ENCODE measurements at regions not wholly inside any gene's neighbourhood (a gene's known extent, or its start where the extent isn't known, plus 50 kb on each side); places are given as distances from the start of the nearest gene placed in this dataset.

DNA sequence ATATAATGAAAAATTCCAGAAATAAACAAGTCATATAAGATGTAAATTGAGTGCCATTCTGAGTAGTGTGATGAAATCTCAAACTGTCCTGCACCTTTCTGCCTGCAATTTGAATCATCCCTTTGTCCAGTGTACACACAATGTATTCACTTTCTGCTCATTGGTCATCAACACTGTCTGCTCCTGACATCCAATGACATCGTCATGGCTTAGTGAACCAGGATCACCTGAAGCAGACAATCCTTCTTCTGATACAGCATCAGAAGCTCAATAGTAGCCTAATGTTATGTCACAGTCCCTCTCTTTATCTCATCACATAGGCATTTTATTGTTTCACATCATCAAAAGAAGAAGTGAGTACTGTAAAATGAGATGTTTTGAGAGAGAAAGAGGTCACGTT is 366.3 kb downstream of the RFPL4B start:
- DNase-seq (ENCODE audit: low read depth in 1 of 2, low spot score in 1 of 2), result no peak
- CTCF ChIA-PET, result no interaction called here
- TF ChIP-seq CBX2 (IDR thresholded peaks at IDR 0.05; ENCODE audit: borderline replicate concordance, low read depth), result no peak
- no peak for TF ChIP-seq EHF (CRISPR knock-in tag; IDR thresholded peaks at IDR 0.05)
- no peak overlapping the region for H3K4me2 ChIP-seq
- no peak for ATAC-seq
- H3K27ac ChIP-seq, result no peak overlapping the region
- no peak for FAIRE-seq
- 65% methylated on average over 2 of the region's 2 CpGs for WGBS (ENCODE audit: missing lambda C conversion rate)
- H3K4me3 ChIP-seq, result no peak overlapping the region
- no peaks in the 10 kb centered on the region for H3K9me3 ChIP-seq
- H3K4me1 ChIP-seq, result no peaks in the 10 kb centered on the region
- POLR2A ChIA-PET, result no interaction called here

GRCh38 chr6:112717401-112717800 is 370.3 kb downstream of the RFPL4B start:
- Histone ChIP-seq H3K9me3 (no peaks in the 10 kb centered on the region), H3K4me2 (no peak overlapping the region), H3K27ac (no peak overlapping the region), H3K4me1 (no peaks in the 10 kb centered on the region), H3K4me3 (no peak overlapping the region)
- DNase-seq (ENCODE audit: low read depth in 1 of 2, low spot score in 1 of 2) (no peak), ATAC-seq (no peak), FAIRE-seq (no peak)
- TF ChIP-seq HOXA7 (CRISPR knock-in tag; IDR thresholded peaks at IDR 0.05) (no peak), TP53 (CRISPR knock-in tag; IDR thresholded peaks at IDR 0.05) (no peak), ZNF302 (CRISPR knock-in tag; IDR thresholded peaks at IDR 0.05) (no peak), BCL3 (IDR thresholded peaks at IDR 0.05) (no peak), SMC3 (IDR thresholded peaks at IDR 0.05) (no peak), KDM1A (IDR thresholded peaks at IDR 0.05; ENCODE audit: low read depth) (no peak), HDAC2 (IDR thresholded peaks at IDR 0.05) (no peak), ZC3H11A (IDR thresholded peaks at IDR 0.05) (no peak), CHD2 (IDR thresholded peaks at IDR 0.05; ENCODE audit: low read length, partially characterized antibody) (no peak)
- TF ChIP-seq, protein P1, sequence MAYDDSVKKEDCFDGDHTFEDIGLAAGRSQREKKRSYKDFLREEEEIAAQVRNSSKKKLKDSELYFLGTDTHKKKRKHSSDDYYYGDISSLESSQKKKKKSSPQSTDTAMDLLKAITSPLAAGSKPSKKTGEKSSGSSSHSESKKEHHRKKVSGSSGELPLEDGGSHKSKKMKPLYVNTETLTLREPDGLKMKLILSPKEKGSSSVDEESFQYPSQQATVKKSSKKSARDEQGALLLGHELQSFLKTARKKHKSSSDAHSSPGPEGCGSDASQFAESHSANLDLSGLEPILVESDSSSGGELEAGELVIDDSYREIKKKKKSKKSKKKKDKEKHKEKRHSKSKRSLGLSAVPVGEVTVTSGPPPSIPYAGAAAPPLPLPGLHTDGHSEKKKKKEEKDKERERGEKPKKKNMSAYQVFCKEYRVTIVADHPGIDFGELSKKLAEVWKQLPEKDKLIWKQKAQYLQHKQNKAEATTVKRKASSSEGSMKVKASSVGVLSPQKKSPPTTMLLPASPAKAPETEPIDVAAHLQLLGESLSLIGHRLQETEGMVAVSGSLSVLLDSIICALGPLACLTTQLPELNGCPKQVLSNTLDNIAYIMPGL (CRISPR knock-in tag; IDR thresholded peaks at IDR 0.05; ENCODE audit: borderline replicate concordance), result no peak
- TF ChIP-seq, protein P2, sequence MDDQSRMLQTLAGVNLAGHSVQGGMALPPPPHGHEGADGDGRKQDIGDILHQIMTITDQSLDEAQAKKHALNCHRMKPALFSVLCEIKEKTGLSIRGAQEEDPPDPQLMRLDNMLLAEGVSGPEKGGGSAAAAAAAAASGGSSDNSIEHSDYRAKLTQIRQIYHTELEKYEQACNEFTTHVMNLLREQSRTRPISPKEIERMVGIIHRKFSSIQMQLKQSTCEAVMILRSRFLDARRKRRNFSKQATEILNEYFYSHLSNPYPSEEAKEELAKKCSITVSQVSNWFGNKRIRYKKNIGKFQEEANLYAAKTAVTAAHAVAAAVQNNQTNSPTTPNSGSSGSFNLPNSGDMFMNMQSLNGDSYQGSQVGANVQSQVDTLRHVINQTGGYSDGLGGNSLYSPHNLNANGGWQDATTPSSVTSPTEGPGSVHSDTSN (IDR thresholded peaks at IDR 0.05), result no peak
- WGBS (ENCODE audit: missing lambda C conversion rate), result 43% methylated on average over 3 of the region's 3 CpGs
- CTCF ChIA-PET, result no interaction called here
- POLR2A ChIA-PET, result no interaction called here

- WGBS (ENCODE audit: missing lambda C conversion rate), result 55% methylated on average over 2 of the region's 2 CpGs
- ATAC-seq (no peak), DNase-seq (ENCODE audit: low read depth in 1 of 2, low spot score in 1 of 2) (no peak), FAIRE-seq (no peak)
- CTCF ChIA-PET, result no interaction called here
- H3K9me3 ChIP-seq, result no peaks in the 10 kb centered on the region
- H3K27ac ChIP-seq, result no peak overlapping the region
- no peak overlapping the region for H3K4me3 ChIP-seq
- H3K4me1 ChIP-seq, result no peaks in the 10 kb centered on the region
- POLR2A ChIA-PET, result no interaction called here
- H3K4me2 ChIP-seq, result no peak overlapping the region
- no peak for TF ChIP-seq HEYL (CRISPR knock-in tag; IDR thresholded peaks at IDR 0.05)
- no peak for TF ChIP-seq BCL3 (IDR thresholded peaks at IDR 0.05)
- no peak for TF ChIP-seq SMC3 (IDR thresholded peaks at IDR 0.05)
- no peak for TF ChIP-seq ZSCAN20 (CRISPR knock-in tag; IDR thresholded peaks at IDR 0.05)
- no peak for TF ChIP-seq HOXA7 (CRISPR knock-in tag; IDR thresholded peaks at IDR 0.05)
- TF ChIP-seq, protein P3, sequence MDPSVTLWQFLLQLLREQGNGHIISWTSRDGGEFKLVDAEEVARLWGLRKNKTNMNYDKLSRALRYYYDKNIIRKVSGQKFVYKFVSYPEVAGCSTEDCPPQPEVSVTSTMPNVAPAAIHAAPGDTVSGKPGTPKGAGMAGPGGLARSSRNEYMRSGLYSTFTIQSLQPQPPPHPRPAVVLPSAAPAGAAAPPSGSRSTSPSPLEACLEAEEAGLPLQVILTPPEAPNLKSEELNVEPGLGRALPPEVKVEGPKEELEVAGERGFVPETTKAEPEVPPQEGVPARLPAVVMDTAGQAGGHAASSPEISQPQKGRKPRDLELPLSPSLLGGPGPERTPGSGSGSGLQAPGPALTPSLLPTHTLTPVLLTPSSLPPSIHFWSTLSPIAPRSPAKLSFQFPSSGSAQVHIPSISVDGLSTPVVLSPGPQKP (IDR thresholded peaks at IDR 0.05; ENCODE audit: low read depth, low read length), result no peak
- TF ChIP-seq, protein P4, sequence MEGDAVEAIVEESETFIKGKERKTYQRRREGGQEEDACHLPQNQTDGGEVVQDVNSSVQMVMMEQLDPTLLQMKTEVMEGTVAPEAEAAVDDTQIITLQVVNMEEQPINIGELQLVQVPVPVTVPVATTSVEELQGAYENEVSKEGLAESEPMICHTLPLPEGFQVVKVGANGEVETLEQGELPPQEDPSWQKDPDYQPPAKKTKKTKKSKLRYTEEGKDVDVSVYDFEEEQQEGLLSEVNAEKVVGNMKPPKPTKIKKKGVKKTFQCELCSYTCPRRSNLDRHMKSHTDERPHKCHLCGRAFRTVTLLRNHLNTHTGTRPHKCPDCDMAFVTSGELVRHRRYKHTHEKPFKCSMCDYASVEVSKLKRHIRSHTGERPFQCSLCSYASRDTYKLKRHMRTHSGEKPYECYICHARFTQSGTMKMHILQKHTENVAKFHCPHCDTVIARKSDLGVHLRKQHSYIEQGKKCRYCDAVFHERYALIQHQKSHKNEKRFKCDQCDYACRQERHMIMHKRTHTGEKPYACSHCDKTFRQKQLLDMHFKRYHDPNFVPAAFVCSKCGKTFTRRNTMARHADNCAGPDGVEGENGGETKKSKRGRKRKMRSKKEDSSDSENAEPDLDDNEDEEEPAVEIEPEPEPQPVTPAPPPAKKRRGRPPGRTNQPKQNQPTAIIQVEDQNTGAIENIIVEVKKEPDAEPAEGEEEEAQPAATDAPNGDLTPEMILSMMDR (IDR thresholded peaks at IDR 0.05), result no peak
- TF ChIP-seq ZNF302 (CRISPR knock-in tag; IDR thresholded peaks at IDR 0.05), result no peak
- TF ChIP-seq, protein P2 (IDR thresholded peaks at IDR 0.05), result no peak
- no peak for TF ChIP-seq MAZ (IDR thresholded peaks at IDR 0.05; ENCODE audit: borderline replicate concordance, low read depth, low read length)
- TF ChIP-seq EHMT2 (IDR thresholded peaks at IDR 0.05; ENCODE audit: low read depth), result no peak
- TF ChIP-seq REST (IDR thresholded peaks at IDR 0.05), result no peak
These were observed 370.7 kb downstream of the RFPL4B start for GRCh38 chr6:112717856-112718255.

Data from A549 (cell line).